B cell (primary cell): ENCODE measurements at regions not wholly inside any gene's neighbourhood (a gene's known extent, or its start where the extent isn't known, plus 50 kb on each side); places are given as distances from the start of the nearest gene placed in this dataset.

ENCODE experiments used
- ATAC-seq: fragments of 200-7000 bp; cut with Tn5 transposase; one replicate; pipeline ENCODE4 v1.10.0; 2021; ENCODE audit warnings: low read depth, mild to moderate bottlenecking, moderate number of reproducible peaks, moderate library complexity
- CTCF ChIA-PET: fragments of 350-600 bp; sonication (Branson Sonifier 250); formaldehyde crosslinking; loops from one replicate; lab custom pipeline; 2021; ENCODE audit warnings: antibody characterized with exemption, inconsistent platforms; lab: Charles Lee
- POLR2A ChIA-PET: fragments of 350-600 bp; sonication (Branson Sonifier 250); formaldehyde crosslinking; loops from one replicate; lab custom pipeline; 2021; ENCODE audit warnings: antibody characterized with exemption; lab: Charles Lee
- DNase-seq: peaks from one replicate; pipeline ENCODE4 v3.0.0; 2013
- H2AFZ ChIP-seq: 2 replicates; pipeline ENCODE4 v1.6.1; 2012; ENCODE audit warnings: mild to moderate bottlenecking, low read depth, low read length; ENCODE audit not compliant: insufficient read depth, poor library complexity, severe bottlenecking
- H3K27ac ChIP-seq, 2 donors: 1 replicate in 1 of 2; 2 replicates in 1 of 2; pipeline ENCODE4 v1.5.1; 2012 to 2013; ENCODE audit warnings: low read length in 2 of 2, mild to moderate bottlenecking in 2 of 2, moderate library complexity in 1 of 2
- H3K27me3 ChIP-seq, 4 experiments: fragments of 200-600 bp in 1 of 4; sonication (generic) in 1 of 4; replicated peaks in 1 of 4; 1 replicate in 2 of 4; 2 replicates in 2 of 4; pipeline versions ENCODE4 v1.6.1 to v1.7.0; 2013 to 2016; ENCODE audit warnings: low read length in 3 of 4, mild to moderate bottlenecking in 2 of 4, mixed read lengths in 1 of 4, moderate library complexity in 1 of 4; ENCODE audit not compliant: insufficient read depth in 4 of 4, control insufficient read depth in 3 of 4; ENCODE audit errors: control extremely low read depth in 1 of 4
- H3K36me3 ChIP-seq, 2 experiments: replicated peaks in 1 of 2; 1 replicate in 1 of 2; 2 replicates in 1 of 2; pipeline versions ENCODE4 v1.6.1 to v1.7.1; 2013; ENCODE audit warnings: low read length in 1 of 2; ENCODE audit not compliant: insufficient read depth in 2 of 2, control insufficient read depth in 1 of 2; ENCODE audit errors: control extremely low read depth in 1 of 2, extremely low read depth in 1 of 2
- H3K4me1 ChIP-seq, 2 donors: fragments of 200-600 bp in 1 of 2; sonication (generic) in 1 of 2; 1 replicate in 1 of 2; 2 replicates in 1 of 2; pipeline versions ENCODE4 v1.5.1 to v1.6.1; 2013 to 2017; ENCODE audit warnings: low read length in 2 of 2; ENCODE audit not compliant: control insufficient read depth in 2 of 2, insufficient read depth in 2 of 2
- H3K4me2 ChIP-seq: replicated peaks from 2 replicates; pipeline ENCODE3; 2012; ENCODE audit warnings: mild to moderate bottlenecking, low read depth, low read length; ENCODE audit not compliant: poor library complexity, severe bottlenecking
- H3K4me3 ChIP-seq, 5 experiments: fragments of 200-600 bp in 1 of 5; sonication (generic) in 1 of 5; 1 replicate in 3 of 5; 2 replicates in 2 of 5; pipeline versions ENCODE4 v1.5.1 to v1.7.0; 2011 to 2016; ENCODE audit warnings: low read length in 4 of 5, mild to moderate bottlenecking in 4 of 5, low read depth in 2 of 5, control low read depth in 1 of 5, moderate library complexity in 1 of 5; ENCODE audit not compliant: insufficient read depth in 1 of 5; ENCODE audit errors: control extremely low read depth in 1 of 5, extremely low read depth in 1 of 5
- H3K79me2 ChIP-seq: fragments of 200-600 bp; sonication (generic); one replicate; pipeline ENCODE4 v1.6.0; 2016; ENCODE audit warnings: low read length; ENCODE audit not compliant: control insufficient read depth, insufficient read depth
- H3K9ac ChIP-seq: fragments of 200-600 bp; sonication (generic); 2 replicates; pipeline ENCODE4 v1.6.1; 2017; ENCODE audit warnings: mild to moderate bottlenecking, low read length, moderate library complexity
- H3K9me3 ChIP-seq, 3 donors: one replicate each; pipeline versions ENCODE4 v1.6.1 to v1.7.1; 2013; ENCODE audit warnings: low read length in 2 of 3; ENCODE audit not compliant: control insufficient read depth in 2 of 3, insufficient read depth in 1 of 3; ENCODE audit errors: control extremely low read depth in 1 of 3
- H4K20me1 ChIP-seq: 2 replicates; pipeline ENCODE4 v1.6.0; 2012; ENCODE audit warnings: mild to moderate bottlenecking, low read length; ENCODE audit not compliant: insufficient read depth, control insufficient read depth, poor library complexity, severe bottlenecking
- H3K27ac Mint-ChIP-seq: one replicate; pipeline ENCODE4 v1.8.0; 2021; ENCODE audit warnings: mixed read lengths
- H3K27me3 Mint-ChIP-seq: one replicate; pipeline ENCODE4 v1.8.0; 2021; ENCODE audit warnings: mixed read lengths
- H3K4me1 Mint-ChIP-seq: one replicate; pipeline ENCODE4 v1.8.0; 2021; ENCODE audit warnings: mixed read lengths
- H3K4me3 Mint-ChIP-seq: one replicate; pipeline ENCODE4 v1.8.0; 2021; ENCODE audit warnings: mixed read lengths
- H3K9me3 Mint-ChIP-seq: one replicate; pipeline ENCODE4 v1.8.0; 2022; ENCODE audit warnings: mixed read lengths; ENCODE audit not compliant: insufficient read depth
- EZH2 ChIP-seq: IDR thresholded peaks from 2 replicates; pipeline ENCODE4 v1.6.1; 2012; ENCODE audit warnings: borderline replicate concordance, low read depth, mild to moderate bottlenecking, moderate library complexity, low read length; ENCODE audit not compliant: insufficient read depth, poor library complexity, severe bottlenecking
- WGBS: methylation state at CpG from one replicate; pipeline ENCODE4 v1.1.5; 2013; ENCODE audit warnings: missing lambda C conversion rate; ENCODE audit not compliant: insufficient coverage; 5-methylcytosine and 5-hydroxymethylcytosine counted together
- intact Hi-C: fragments of 100-400 bp; cut with micrococcal nuclease; formaldehyde crosslinking; loops from one replicate; pipeline ENCODE4 v1.10.0; 2022
- TF ChIP-seq, protein P1 (sequence below): fragments of 200-600 bp; IDR thresholded peaks from one replicate; pipeline ENCODE4 v1.8.0; 2022; ENCODE audit warnings: antibody characterized with exemption, mild to moderate bottlenecking

DNA sequence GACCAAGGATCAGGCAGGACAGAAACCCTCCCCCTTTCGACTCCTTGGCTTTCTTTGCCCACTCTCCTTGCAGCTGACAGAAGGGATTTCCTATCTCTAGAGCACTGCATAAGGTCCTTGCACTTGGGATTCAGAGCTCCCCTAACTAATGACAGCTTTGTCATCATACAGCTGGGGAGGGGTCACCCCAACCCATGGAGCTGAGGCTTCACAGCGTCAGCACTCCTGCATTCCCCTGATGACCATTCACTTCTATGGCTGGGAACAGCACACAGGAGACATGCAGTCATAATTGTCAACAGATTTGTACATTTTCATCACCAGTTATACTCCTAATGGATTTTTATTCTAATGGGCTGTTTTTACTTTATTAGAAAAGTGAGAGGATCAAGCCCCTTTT is 161.7 kb upstream of the C1orf87 start:
- ATAC-seq (no peak), DNase-seq (no peak)
- H3K36me3 ChIP-seq, result no peaks in the 10 kb centered on the region
- no peaks in the 10 kb centered on the region for H3K4me1 ChIP-seq
- no peaks in the 10 kb centered on the region for H3K4me1 Mint-ChIP-seq
- intact Hi-C loops, result no loop called here
- no peaks in the 10 kb centered on the region for H3K79me2 ChIP-seq
- no peak for TF ChIP-seq EZH2
- TF ChIP-seq, protein P1, sequence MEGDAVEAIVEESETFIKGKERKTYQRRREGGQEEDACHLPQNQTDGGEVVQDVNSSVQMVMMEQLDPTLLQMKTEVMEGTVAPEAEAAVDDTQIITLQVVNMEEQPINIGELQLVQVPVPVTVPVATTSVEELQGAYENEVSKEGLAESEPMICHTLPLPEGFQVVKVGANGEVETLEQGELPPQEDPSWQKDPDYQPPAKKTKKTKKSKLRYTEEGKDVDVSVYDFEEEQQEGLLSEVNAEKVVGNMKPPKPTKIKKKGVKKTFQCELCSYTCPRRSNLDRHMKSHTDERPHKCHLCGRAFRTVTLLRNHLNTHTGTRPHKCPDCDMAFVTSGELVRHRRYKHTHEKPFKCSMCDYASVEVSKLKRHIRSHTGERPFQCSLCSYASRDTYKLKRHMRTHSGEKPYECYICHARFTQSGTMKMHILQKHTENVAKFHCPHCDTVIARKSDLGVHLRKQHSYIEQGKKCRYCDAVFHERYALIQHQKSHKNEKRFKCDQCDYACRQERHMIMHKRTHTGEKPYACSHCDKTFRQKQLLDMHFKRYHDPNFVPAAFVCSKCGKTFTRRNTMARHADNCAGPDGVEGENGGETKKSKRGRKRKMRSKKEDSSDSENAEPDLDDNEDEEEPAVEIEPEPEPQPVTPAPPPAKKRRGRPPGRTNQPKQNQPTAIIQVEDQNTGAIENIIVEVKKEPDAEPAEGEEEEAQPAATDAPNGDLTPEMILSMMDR, result no peak
- ChIA-PET POLR2A (no interaction called here), CTCF (no interaction called here)
- H3K9me3 ChIP-seq, result peaks cover 0 to 3% (median 0%) of the 10 kb centered on the region in 3 donors
- H3K9me3 Mint-ChIP-seq, result no peaks in the 10 kb centered on the region
- no peak overlapping the region for H3K4me2 ChIP-seq
- no peak overlapping the region for H3K4me3 ChIP-seq
- H4K20me1 ChIP-seq, result no peaks in the 10 kb centered on the region
- no peak overlapping the region for H3K4me3 Mint-ChIP-seq
- H3K27me3 Mint-ChIP-seq, result no peaks in the 10 kb centered on the region
- H3K9ac ChIP-seq, result no peak overlapping the region
- no peak overlapping the region for H3K27ac ChIP-seq
- H3K27me3 ChIP-seq, result no peaks in the 10 kb centered on the region
- no peak overlapping the region for H2AFZ ChIP-seq
- 100% methylated on average over 1 of the region's 2 CpGs for WGBS
- H3K27ac Mint-ChIP-seq, result no peak overlapping the region

DNA sequence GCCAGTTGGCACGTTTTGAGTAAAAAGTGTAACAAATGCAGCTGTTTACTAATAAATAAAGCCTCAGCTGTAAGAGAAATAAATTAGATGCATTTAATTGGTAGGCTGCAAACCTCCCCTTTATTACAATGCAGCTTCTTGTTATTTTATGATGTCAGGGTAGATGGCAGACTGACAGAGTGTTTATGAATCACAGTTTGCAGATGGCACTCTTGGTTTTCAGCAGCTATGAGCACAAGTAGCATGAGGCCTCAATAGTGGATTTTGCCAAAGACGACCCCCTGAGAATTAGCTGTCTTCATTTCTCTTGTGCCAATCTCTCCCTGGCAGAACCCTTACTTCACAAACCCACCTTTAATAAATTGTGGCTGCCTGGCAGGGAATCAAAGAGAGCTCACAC is 161.2 kb upstream of the C1orf87 start:
- CTCF ChIA-PET, result no interaction called here
- Mint-ChIP-seq H3K4me1 (no peaks in the 10 kb centered on the region), H3K27me3 (no peaks in the 10 kb centered on the region), H3K27ac (no peak overlapping the region), H3K9me3 (no peaks in the 10 kb centered on the region), H3K4me3 (no peak overlapping the region)
- Histone ChIP-seq H3K27ac (no peak overlapping the region), H3K27me3 (no peaks in the 10 kb centered on the region), H3K4me1 (no peaks in the 10 kb centered on the region), H3K79me2 (no peaks in the 10 kb centered on the region), H3K4me2 (no peak overlapping the region), H3K9ac (no peak overlapping the region), H4K20me1 (no peaks in the 10 kb centered on the region), H2AFZ (no peak overlapping the region), H3K36me3 (no peaks in the 10 kb centered on the region), H3K9me3 (peaks cover 0 to 3% (median 0%) of the 10 kb centered on the region in 3 donors), H3K4me3 (no peak overlapping the region)
- no peak for DNase-seq
- no peak for ATAC-seq
- POLR2A ChIA-PET, result no interaction called here
- WGBS, result no CpG with 5 or more reads among the region's 2 CpGs
- TF ChIP-seq, protein P1, result no peak
- no peak for TF ChIP-seq EZH2
- intact Hi-C loops, result no loop called here
